Thyroid gland (tissue), 4 donors: ENCODE measurements at regions not wholly inside any gene's neighbourhood (a gene's known extent, or its start where the extent isn't known, plus 50 kb on each side); places are given as distances from the start of the nearest gene placed in this dataset.

ENCODE experiments used
- POLR2A ChIP-seq, 2 donors: fragments of 450-650 bp; IDR thresholded peaks; one replicate each; pipeline ENCODE4 v1.6.1; 2017; ENCODE audit warnings: antibody characterized with exemption in 2 of 2, mild to moderate bottlenecking in 2 of 2, moderate library complexity in 1 of 2
- TF ChIP-seq, protein P1 (sequence below), 6 experiments: fragments of 200-600 bp in 3 of 6; fragments of 450-650 bp in 3 of 6; sonication (generic) in 3 of 6; IDR thresholded peaks; one replicate each; pipeline ENCODE4 v1.5.1; 2016 to 2019; ENCODE audit warnings: antibody characterized with exemption in 6 of 6, mild to moderate bottlenecking in 2 of 6, inconsistent platforms in 1 of 6, moderate library complexity in 1 of 6

DNA sequence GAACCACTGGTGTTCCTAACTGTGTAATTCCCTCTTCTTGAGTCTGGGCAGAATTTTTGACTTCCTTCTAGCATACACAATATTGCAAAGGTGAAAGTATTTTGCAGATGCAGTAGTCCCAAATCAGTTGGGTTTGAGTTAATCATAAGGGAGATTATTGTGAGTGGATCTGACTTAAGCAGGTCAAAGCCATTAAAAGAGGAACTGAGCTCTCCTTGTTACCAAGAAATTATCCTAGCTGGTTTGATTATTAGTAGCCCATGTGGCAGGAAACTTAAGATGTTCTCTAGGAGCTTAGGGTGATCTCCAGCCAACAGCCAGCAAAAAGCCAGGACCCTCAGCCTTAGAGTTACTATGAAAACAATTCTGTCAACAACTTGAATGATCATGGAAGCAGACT, 221.8 kb downstream of the RPIA start:
- TF ChIP-seq, protein P1, sequence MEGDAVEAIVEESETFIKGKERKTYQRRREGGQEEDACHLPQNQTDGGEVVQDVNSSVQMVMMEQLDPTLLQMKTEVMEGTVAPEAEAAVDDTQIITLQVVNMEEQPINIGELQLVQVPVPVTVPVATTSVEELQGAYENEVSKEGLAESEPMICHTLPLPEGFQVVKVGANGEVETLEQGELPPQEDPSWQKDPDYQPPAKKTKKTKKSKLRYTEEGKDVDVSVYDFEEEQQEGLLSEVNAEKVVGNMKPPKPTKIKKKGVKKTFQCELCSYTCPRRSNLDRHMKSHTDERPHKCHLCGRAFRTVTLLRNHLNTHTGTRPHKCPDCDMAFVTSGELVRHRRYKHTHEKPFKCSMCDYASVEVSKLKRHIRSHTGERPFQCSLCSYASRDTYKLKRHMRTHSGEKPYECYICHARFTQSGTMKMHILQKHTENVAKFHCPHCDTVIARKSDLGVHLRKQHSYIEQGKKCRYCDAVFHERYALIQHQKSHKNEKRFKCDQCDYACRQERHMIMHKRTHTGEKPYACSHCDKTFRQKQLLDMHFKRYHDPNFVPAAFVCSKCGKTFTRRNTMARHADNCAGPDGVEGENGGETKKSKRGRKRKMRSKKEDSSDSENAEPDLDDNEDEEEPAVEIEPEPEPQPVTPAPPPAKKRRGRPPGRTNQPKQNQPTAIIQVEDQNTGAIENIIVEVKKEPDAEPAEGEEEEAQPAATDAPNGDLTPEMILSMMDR (IDR thresholded peaks at IDR 0.05), result no peak
- no peak for TF ChIP-seq POLR2A (IDR thresholded peaks at IDR 0.05)
